Immature natural killer cell (primary cell): ENCODE measurements at regions not wholly inside any gene's neighbourhood (a gene's known extent, or its start where the extent isn't known, plus 50 kb on each side); places are given as distances from the start of the nearest gene placed in this dataset.

Source experiments
- DNase-seq, 3 donors: peaks; one replicate each; pipeline ENCODE4 v3.0.0; 2022; ENCODE audit warnings: mixed read lengths in 1 of 3
- H3K27ac Mint-ChIP-seq, 6 donors: one replicate each; pipeline ENCODE4 v1.8.0; 2020; ENCODE audit warnings: mixed read lengths in 6 of 6, mild to moderate bottlenecking in 5 of 6, inconsistent platforms in 4 of 6, moderate library complexity in 3 of 6
- H3K27me3 Mint-ChIP-seq, 3 donors: one replicate each; pipeline ENCODE4 v1.8.0; 2020 to 2021; ENCODE audit warnings: low read depth in 3 of 3, mild to moderate bottlenecking in 3 of 3, mixed read lengths in 3 of 3, moderate library complexity in 3 of 3, inconsistent platforms in 1 of 3
- H3K36me3 Mint-ChIP-seq, 3 donors: one replicate each; pipeline ENCODE4 v1.8.0; 2020; ENCODE audit warnings: mixed read lengths in 3 of 3, inconsistent platforms in 2 of 3, mild to moderate bottlenecking in 2 of 3
- H3K4me1 Mint-ChIP-seq, 2 donors: one replicate each; pipeline ENCODE4 v1.8.0; 2020; ENCODE audit warnings: inconsistent platforms in 2 of 2, mild to moderate bottlenecking in 2 of 2, mixed read lengths in 2 of 2, moderate library complexity in 1 of 2
- H3K4me3 Mint-ChIP-seq, 5 donors: one replicate each; pipeline ENCODE4 v1.8.0; 2020; ENCODE audit warnings: mild to moderate bottlenecking in 5 of 5, mixed read lengths in 5 of 5, inconsistent platforms in 3 of 5, moderate library complexity in 3 of 5
- H3K9me3 Mint-ChIP-seq, 6 donors: one replicate each; pipeline ENCODE4 v1.8.0; 2020; ENCODE audit warnings: mild to moderate bottlenecking in 6 of 6, mixed read lengths in 6 of 6, inconsistent platforms in 4 of 6, moderate library complexity in 3 of 6

GRCh38 chr1:229879746-229880145 lies 187.3 kb upstream of the GALNT2 start:
- Mint-ChIP-seq H3K4me1 (no peaks in the 10 kb centered on the region), H3K4me3 (no peak overlapping the region), H3K9me3 (no peaks in the 10 kb centered on the region), H3K36me3 (no peaks in the 10 kb centered on the region), H3K27ac (no peak overlapping the region), H3K27me3 (peaks cover 2 to 6% (median 2%) of the 10 kb centered on the region in 3 donors)
- no peak for DNase-seq

- Mint-ChIP-seq H3K36me3 (no peaks in the 10 kb centered on the region), H3K4me3 (no peak overlapping the region), H3K27ac (no peak overlapping the region), H3K27me3 (peaks cover 2 to 6% (median 2%) of the 10 kb centered on the region in 3 donors), H3K9me3 (no peaks in the 10 kb centered on the region), H3K4me1 (no peaks in the 10 kb centered on the region)
- DNase-seq, result no peak
Measured at GRCh38 chr1:229880271-229881170, 186.5 kb upstream of the GALNT2 start.

- Mint-ChIP-seq H3K4me1 (no peaks in the 10 kb centered on the region), H3K9me3 (no peaks in the 10 kb centered on the region), H3K27ac (no peak overlapping the region), H3K36me3 (no peaks in the 10 kb centered on the region), H3K4me3 (no peak overlapping the region), H3K27me3 (peaks cover 2 to 6% (median 2%) of the 10 kb centered on the region in 3 donors)
- DNase-seq, result no peak
Measured at GRCh38 chr1:229882621-229883020, 184.4 kb upstream of the GALNT2 start.

- H3K9me3 Mint-ChIP-seq, result no peaks in the 10 kb centered on the region
- no peaks in the 10 kb centered on the region for H3K36me3 Mint-ChIP-seq
- peaks cover 2 to 4% (median 4%) of the 10 kb centered on the region in 3 donors for H3K27me3 Mint-ChIP-seq
- H3K4me3 Mint-ChIP-seq, result no peak overlapping the region
- H3K4me1 Mint-ChIP-seq, result no peaks in the 10 kb centered on the region
- DNase-seq, result no peak
- no peak overlapping the region for H3K27ac Mint-ChIP-seq
Measured at GRCh38 chr1:229883504-229884200, 183.4 kb upstream of the GALNT2 start.

DNA sequence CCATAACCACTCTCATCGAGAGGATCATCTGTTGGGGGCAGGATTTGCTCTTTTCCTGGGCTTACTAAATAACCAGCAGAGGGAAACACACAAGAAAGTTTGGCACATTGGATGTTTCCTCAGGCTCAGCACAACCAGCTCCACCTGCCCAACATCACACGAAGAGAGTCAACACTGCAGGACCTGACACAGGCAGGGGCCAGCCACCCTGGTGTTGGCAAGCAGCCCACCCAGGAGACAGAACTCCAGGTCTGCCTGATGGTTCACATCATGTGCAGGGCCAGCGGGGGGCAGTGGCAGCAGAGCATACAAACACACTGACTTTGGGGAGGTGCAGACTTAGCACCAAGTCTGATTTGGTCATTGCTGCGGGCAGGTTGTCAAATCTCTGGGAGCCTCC lies 182.3 kb upstream of the GALNT2 start:
- Mint-ChIP-seq H3K4me1 (no peaks in the 10 kb centered on the region), H3K27me3 (peaks cover 0 to 4% (median 4%) of the 10 kb centered on the region in 3 donors), H3K9me3 (no peaks in the 10 kb centered on the region), H3K36me3 (no peaks in the 10 kb centered on the region), H3K27ac (no peak overlapping the region), H3K4me3 (no peak overlapping the region)
- DNase-seq, result no peak

DNA sequence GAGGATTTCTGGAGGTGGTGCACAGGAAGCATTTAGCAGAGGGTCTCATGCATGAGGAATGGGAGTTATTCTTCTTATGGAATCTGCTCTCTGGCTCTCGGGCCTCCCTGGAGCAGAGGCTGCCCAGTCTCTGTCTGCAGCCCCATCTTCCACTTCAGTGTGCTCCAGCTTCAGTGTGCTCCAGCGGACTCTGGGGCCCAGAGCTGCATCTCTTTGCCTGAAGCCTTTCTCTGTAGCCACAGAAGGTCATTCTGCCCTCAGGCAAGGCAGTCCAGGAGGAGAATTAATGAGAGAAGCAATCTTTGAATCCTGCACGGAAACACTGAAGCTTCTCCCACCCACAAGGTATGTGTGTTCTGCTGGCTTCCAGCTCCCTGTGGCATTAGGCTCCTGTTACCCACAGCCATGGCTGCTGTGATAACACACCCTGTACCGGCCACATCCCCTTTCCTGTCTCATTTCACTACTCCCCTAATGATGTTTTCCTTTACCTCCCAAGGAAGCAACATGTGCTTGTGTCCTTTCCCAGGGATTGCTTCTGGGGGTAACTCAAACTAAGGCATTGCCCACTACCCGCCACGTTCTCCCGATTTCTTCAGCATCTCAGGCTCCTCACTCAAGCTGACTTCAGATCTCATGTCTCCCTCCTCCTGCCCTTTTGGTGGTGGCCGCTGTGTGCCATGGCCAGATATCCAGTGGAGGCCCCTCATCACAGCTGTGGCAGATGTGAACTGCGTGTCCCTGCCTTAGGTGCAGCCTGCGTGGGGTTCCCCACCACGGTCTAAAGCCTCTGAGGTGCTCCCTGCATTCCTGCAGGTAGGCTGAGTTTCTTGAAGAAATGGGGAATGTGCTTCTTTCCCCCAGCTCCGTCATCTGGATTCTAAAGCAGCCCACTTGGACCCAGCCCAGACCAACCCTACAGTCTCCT lies 181.2 kb upstream of the GALNT2 start:
- Mint-ChIP-seq H3K27me3 (peaks cover 0 to 4% (median 4%) of the 10 kb centered on the region in 3 donors), H3K9me3 (no peaks in the 10 kb centered on the region), H3K4me3 (no peak overlapping the region), H3K27ac (no peak overlapping the region), H3K4me1 (no peaks in the 10 kb centered on the region), H3K36me3 (no peaks in the 10 kb centered on the region)
- no peak for DNase-seq

DNA sequence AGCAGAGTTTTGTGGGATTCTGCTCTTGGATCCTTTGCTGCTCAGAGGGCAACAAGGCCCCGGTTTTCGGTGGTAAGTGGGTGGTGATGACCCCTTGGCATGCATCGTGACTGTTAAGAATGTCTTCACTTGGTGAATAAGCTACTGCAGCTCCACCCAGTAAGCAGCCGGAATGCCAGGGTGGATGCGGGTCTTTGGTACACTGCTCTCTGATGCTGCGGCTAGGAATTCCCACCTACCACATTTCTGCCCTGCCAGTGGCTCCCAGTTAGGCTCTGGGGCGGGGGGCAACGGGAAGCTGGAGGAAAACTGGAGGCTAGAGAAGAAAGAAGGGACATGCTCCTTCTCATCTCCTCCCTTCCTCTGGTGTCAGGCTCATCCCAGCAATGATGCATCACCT lies 180.4 kb upstream of the GALNT2 start:
- H3K9me3 Mint-ChIP-seq, result no peaks in the 10 kb centered on the region
- H3K36me3 Mint-ChIP-seq, result no peaks in the 10 kb centered on the region
- no peaks in the 10 kb centered on the region for H3K4me1 Mint-ChIP-seq
- no peak for DNase-seq
- H3K27ac Mint-ChIP-seq, result no peak overlapping the region
- peaks cover 0 to 4% (median 4%) of the 10 kb centered on the region in 3 donors for H3K27me3 Mint-ChIP-seq
- H3K4me3 Mint-ChIP-seq, result no peak overlapping the region

DNA sequence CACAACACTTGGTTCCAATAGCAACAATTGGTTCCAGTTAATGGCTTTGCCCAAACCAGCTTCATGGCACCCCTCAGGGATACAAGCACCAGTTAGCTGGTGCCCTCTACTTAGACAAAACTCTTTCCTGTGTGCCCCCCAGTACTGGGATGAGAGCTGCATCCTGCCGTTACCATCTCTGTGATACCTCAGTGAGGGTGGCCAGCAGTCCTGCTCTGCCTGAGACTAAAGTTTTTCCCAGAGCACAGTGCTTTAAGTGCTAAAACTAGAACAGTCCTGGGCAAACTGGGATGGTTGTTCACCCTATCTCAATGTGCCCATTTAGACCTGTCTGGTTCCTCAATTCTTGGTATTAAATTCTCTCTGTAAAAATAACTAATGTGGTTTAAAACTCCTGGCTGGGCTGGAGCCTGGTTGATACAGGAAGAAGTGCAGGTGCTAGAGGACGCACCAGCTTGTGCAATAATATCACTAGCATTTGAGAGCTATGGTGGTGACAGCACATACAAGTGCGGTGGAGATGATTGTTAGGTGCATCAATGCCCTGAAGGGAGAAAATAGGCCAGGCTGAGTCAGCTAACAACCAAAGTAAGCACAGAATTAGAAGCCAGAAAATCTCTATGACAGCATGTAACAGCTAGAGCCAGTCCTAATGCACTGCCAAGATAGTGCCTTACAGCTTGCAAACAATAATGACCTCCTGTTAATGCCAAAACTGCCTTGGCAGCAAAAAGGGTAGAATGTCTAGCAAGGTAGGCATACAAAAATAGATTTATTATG lies 179.8 kb upstream of the GALNT2 start:
- Mint-ChIP-seq H3K36me3 (no peaks in the 10 kb centered on the region), H3K4me1 (no peaks in the 10 kb centered on the region), H3K4me3 (no peak overlapping the region), H3K27ac (no peak overlapping the region), H3K27me3 (peaks cover 0 to 4% (median 1%) of the 10 kb centered on the region in 3 donors), H3K9me3 (no peaks in the 10 kb centered on the region)
- DNase-seq, result no peak

DNA sequence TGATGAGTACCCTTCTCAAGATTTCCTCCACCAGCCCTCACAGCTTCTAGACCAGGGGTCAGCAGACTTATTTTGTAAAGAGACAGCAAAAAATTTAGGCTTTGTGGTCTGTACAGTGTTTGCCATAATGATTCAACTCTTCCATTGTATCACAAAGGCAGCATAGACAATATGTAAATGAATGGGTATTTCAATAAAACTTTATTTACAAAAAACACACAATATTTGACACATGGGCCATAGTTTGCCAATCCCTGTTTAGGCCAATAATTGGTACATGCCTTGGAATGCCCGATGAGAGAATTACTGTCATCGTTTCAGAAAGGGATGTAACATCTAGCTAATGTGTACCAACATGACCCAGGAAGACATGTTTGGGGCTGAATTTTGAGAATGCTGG lies 178.9 kb upstream of the GALNT2 start:
- peaks cover 1 to 4% (median 2%) of the 10 kb centered on the region in 3 donors for H3K27me3 Mint-ChIP-seq
- no peak overlapping the region for H3K27ac Mint-ChIP-seq
- no peaks in the 10 kb centered on the region for H3K4me1 Mint-ChIP-seq
- no peak overlapping the region for H3K4me3 Mint-ChIP-seq
- no peaks in the 10 kb centered on the region for H3K9me3 Mint-ChIP-seq
- no peak for DNase-seq
- no peaks in the 10 kb centered on the region for H3K36me3 Mint-ChIP-seq

DNA sequence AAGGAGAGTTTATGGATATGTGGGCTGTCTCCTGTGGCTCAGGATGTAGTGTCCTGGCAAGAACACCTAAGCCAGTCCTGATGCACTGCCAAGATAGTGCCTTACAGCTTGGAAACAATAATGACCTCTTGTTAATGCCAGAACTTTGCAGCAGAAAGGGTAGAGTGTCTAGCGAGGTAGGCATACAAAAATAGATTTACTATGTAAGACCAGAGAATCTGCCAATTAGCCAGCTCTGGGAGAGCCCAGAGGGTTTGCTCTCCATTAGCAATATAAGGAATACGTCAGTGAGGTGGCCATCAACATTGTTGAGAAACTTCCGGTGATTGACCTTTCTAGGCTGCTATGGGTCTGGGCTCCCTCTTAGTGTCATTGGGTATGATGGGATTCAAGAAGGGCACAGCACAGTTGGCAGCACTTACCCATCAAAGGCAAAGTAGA lies 178.5 kb upstream of the GALNT2 start:
- H3K9me3 Mint-ChIP-seq, result no peaks in the 10 kb centered on the region
- H3K4me1 Mint-ChIP-seq, result no peaks in the 10 kb centered on the region
- no peak overlapping the region for H3K4me3 Mint-ChIP-seq
- H3K27ac Mint-ChIP-seq, result no peak overlapping the region
- DNase-seq, result no peak
- H3K27me3 Mint-ChIP-seq, result peaks cover 3 to 4% (median 4%) of the 10 kb centered on the region in 3 donors
- no peaks in the 10 kb centered on the region for H3K36me3 Mint-ChIP-seq

DNA sequence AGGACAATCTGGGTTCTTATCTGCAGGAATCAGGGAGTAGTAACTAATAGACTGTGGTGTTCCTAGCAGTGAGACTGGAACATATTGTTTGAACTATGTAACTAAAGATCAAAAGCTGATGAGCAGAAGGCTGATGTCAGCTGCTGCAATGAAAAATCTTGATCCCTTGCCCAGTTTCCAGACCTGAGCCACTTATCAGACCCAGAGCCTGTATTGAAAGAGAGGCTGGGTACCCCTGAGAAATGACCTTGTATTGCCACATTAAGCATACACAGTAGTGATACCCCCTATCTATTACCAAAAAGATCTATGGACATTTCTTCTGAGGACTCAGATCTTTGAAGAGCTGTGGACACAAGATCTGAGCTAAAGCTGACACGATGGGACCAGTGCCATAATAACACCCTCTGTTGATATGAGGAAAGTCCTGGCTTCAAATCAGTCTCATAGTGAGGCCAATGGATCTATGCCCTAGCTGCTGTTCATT lies 178.0 kb upstream of the GALNT2 start:
- Mint-ChIP-seq H3K9me3 (no peaks in the 10 kb centered on the region), H3K36me3 (no peaks in the 10 kb centered on the region), H3K4me3 (no peak overlapping the region), H3K27me3 (peaks cover 2 to 4% (median 3%) of the 10 kb centered on the region in 3 donors), H3K4me1 (no peaks in the 10 kb centered on the region), H3K27ac (no peak overlapping the region)
- DNase-seq, result no peak

DNA sequence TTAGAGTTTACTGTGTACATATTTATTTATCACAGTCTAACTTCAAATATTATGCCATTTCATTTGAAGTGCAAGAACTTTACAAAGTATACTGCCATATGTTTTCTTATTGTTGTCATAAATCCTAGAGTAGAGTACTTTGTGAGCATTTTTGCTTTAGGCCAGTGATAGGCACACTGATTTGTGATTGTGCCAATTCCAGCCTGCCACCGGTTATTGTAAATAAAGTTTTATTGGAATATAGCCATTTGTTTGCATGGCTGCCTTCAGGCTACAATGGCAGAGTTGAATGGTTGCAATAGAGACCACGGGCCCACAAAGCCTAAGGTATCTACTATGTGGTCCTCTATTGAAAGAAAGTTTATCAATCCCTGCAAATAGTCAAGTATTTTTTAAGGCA lies 175.8 kb upstream of the GALNT2 start:
- H3K4me1 Mint-ChIP-seq, result no peaks in the 10 kb centered on the region
- peaks cover 4 to 9% (median 5%) of the 10 kb centered on the region in 3 donors for H3K27me3 Mint-ChIP-seq
- no peaks in the 10 kb centered on the region for H3K9me3 Mint-ChIP-seq
- DNase-seq, result no peak
- H3K36me3 Mint-ChIP-seq, result no peaks in the 10 kb centered on the region
- H3K4me3 Mint-ChIP-seq, result no peak overlapping the region
- H3K27ac Mint-ChIP-seq, result no peak overlapping the region
